BJ (cell line): ENCODE measurements at regions not wholly inside any gene's neighbourhood (a gene's known extent, or its start where the extent isn't known, plus 50 kb on each side); places are given as distances from the start of the nearest gene placed in this dataset.
"Not testable (repeated sequence)": the region's sequence is repeated elsewhere in the genome, so short reads cannot be mapped to it uniquely, and the experiment has no call there.

Experiments
- CTCF ChIA-PET: fragments of 350-600 bp; formaldehyde crosslinking; extraction: SDS; loops from one replicate; lab custom pipeline; 2021; ENCODE audit warnings: antibody characterized with exemption, inconsistent platforms; lab: Yijun Ruan, JAX
- POLR2A ChIA-PET: fragments of 300-600 bp; sonication (Branson Sonifier 250); formaldehyde crosslinking; extraction: SDS; loops from one replicate; lab custom pipeline; 2021; ENCODE audit warnings: antibody characterized with exemption; lab: Charles Lee
- DNase-seq: peaks from one replicate; pipeline ENCODE4 v3.0.0-alpha.2; 2011; ENCODE audit warnings: low read depth
- H3K27me3 ChIP-seq: 2 replicates; pipeline ENCODE4 v1.6.0; 2011; ENCODE audit warnings: low read length; ENCODE audit not compliant: control insufficient read depth, insufficient read depth
- H3K36me3 ChIP-seq: 2 replicates; pipeline ENCODE4 v1.5.1; 2011; ENCODE audit warnings: low read length; ENCODE audit not compliant: control insufficient read depth, insufficient read depth
- H3K4me3 ChIP-seq: 2 replicates; pipeline ENCODE4 v1.5.1; 2011; ENCODE audit warnings: low read depth, mild to moderate bottlenecking, control low read depth, low read length
- TF ChIP-seq, protein P1 (sequence below): IDR thresholded peaks from 2 replicates; pipeline ENCODE4 v1.5.1; 2011; ENCODE audit warnings: low read depth, mild to moderate bottlenecking, control low read depth, inconsistent platforms, low read length, moderate library complexity; ENCODE audit not compliant: insufficient read depth

- no peaks in the 10 kb centered on the region for H3K36me3 ChIP-seq
- H3K27me3 ChIP-seq, result no peaks in the 10 kb centered on the region
- ChIA-PET CTCF (interaction anchor here (1.1 kb wide), 1 partner anchor 11 kb away, joined by 3 read pairs; no protein-coding TSS in a partner anchor), POLR2A (no interaction called here)
- no peak overlapping the region for H3K4me3 ChIP-seq
- TF ChIP-seq, protein P1, sequence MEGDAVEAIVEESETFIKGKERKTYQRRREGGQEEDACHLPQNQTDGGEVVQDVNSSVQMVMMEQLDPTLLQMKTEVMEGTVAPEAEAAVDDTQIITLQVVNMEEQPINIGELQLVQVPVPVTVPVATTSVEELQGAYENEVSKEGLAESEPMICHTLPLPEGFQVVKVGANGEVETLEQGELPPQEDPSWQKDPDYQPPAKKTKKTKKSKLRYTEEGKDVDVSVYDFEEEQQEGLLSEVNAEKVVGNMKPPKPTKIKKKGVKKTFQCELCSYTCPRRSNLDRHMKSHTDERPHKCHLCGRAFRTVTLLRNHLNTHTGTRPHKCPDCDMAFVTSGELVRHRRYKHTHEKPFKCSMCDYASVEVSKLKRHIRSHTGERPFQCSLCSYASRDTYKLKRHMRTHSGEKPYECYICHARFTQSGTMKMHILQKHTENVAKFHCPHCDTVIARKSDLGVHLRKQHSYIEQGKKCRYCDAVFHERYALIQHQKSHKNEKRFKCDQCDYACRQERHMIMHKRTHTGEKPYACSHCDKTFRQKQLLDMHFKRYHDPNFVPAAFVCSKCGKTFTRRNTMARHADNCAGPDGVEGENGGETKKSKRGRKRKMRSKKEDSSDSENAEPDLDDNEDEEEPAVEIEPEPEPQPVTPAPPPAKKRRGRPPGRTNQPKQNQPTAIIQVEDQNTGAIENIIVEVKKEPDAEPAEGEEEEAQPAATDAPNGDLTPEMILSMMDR, result no peak
- DNase-seq, result no peak
Observed at GRCh38 chr5:52015760-52016159, 632.5 kb downstream of the ISL1 start.

- H3K27me3 ChIP-seq, result no peaks in the 10 kb centered on the region
- no peaks in the 10 kb centered on the region for H3K36me3 ChIP-seq
- ChIA-PET POLR2A (no interaction called here), CTCF (no interaction called here)
- TF ChIP-seq, protein P1, result no peak
- no peak overlapping the region for H3K4me3 ChIP-seq
- no peak for DNase-seq
Observed at GRCh38 chr5:52017567-52017966, 634.3 kb downstream of the ISL1 start.

GRCh38 chr5:52024359-52024758 lies 641.1 kb downstream of the ISL1 start:
- CTCF ChIA-PET, result interaction anchor here (0.5 kb wide), 1 partner anchor 18 kb away, joined by 3 read pairs; no protein-coding TSS in a partner anchor

GRCh38 chr5:52029836-52030235 lies 646.6 kb downstream of the ISL1 start:
- H3K27me3 ChIP-seq, H3K36me3 ChIP-seq, CTCF ChIA-PET, DNase-seq, POLR2A ChIA-PET, H3K4me3 ChIP-seq: not testable (repeated sequence)

More at GRCh38 chr5:52024359-52024758, 641.1 kb downstream of the ISL1 start:
- TF ChIP-seq, protein P1, result no peak
- POLR2A ChIA-PET, result no interaction called here
- H3K27me3 ChIP-seq, result no peaks in the 10 kb centered on the region
- no peak for DNase-seq
- H3K4me3 ChIP-seq, result no peak overlapping the region
- no peaks in the 10 kb centered on the region for H3K36me3 ChIP-seq

DNA sequence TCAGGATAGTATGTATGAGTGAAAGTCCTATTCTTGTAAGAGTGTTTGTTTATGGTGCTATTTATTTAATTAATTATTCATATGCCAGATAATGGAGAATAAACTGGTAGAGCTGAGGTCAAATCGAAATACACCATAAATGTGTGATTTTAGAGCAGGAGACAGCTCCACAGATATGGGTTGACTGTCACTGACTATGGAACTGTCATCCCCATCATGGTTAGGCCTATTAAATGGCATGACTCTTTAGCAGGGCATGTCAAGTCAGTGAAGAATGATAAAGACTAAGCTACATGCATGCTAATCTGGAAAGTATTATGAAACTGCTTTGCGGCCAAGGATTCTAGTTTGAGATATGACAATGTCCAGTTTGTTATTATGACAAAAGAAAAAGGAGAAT lies 658.6 kb downstream of the ISL1 start:
- TF ChIP-seq, protein P1, result no peak
- Histone ChIP-seq H3K4me3 (no peak overlapping the region), H3K36me3 (no peaks in the 10 kb centered on the region), H3K27me3 (no peaks in the 10 kb centered on the region)
- ChIA-PET CTCF (no interaction called here), POLR2A (no interaction called here)
- no peak for DNase-seq

- TF ChIP-seq, protein P1, result no peak
- ChIA-PET CTCF (interaction anchor here (1.2 kb wide), 1 partner anchor 36 kb away, joined by 4 read pairs; no protein-coding TSS in a partner anchor), POLR2A (no interaction called here)
- Histone ChIP-seq H3K36me3 (no peaks in the 10 kb centered on the region), H3K27me3 (no peaks in the 10 kb centered on the region), H3K4me3 (no peak overlapping the region)
- no peak for DNase-seq
Observed at GRCh38 chr5:52043137-52043536, 659.9 kb downstream of the ISL1 start.
